GM19395 (cell line): ENCODE measurements at regions not wholly inside any gene's neighbourhood (a gene's known extent, or its start where the extent isn't known, plus 50 kb on each side); places are given as distances from the start of the nearest gene placed in this dataset.
A peak's percentile ranks its signal among the peaks of the same experiment; 100 is the strongest.

ENCODE experiments used
- ATAC-seq: cut with Tn5 transposase; IDR thresholded peaks from one replicate; pipeline ENCODE4 v1.9.1; 2021; ENCODE audit warnings: mild to moderate bottlenecking, moderate library complexity; ENCODE audit not compliant: unreplicated experiment

- no peak for ATAC-seq
Observed at GRCh38 chr3:6125520-6125919, 735.4 kb upstream of the GRM7 start.

GRCh38 chr3:6132684-6133432 is 728.1 kb upstream of the GRM7 start:
- no peak for ATAC-seq

- no peak for ATAC-seq
Observed at GRCh38 chr3:6142707-6143106, 718.2 kb upstream of the GRM7 start.

- no peak for ATAC-seq
Observed at GRCh38 chr3:6147883-6148282, 713.0 kb upstream of the GRM7 start.

GRCh38 chr3:6155650-6156338 is 705.1 kb upstream of the GRM7 start:
- ATAC-seq = no peak

GRCh38 chr3:6165951-6166350 is 695.0 kb upstream of the GRM7 start:
- ATAC-seq = no peak

- no peak for ATAC-seq
Observed at GRCh38 chr3:6168256-6168655, 692.7 kb upstream of the GRM7 start.

DNA sequence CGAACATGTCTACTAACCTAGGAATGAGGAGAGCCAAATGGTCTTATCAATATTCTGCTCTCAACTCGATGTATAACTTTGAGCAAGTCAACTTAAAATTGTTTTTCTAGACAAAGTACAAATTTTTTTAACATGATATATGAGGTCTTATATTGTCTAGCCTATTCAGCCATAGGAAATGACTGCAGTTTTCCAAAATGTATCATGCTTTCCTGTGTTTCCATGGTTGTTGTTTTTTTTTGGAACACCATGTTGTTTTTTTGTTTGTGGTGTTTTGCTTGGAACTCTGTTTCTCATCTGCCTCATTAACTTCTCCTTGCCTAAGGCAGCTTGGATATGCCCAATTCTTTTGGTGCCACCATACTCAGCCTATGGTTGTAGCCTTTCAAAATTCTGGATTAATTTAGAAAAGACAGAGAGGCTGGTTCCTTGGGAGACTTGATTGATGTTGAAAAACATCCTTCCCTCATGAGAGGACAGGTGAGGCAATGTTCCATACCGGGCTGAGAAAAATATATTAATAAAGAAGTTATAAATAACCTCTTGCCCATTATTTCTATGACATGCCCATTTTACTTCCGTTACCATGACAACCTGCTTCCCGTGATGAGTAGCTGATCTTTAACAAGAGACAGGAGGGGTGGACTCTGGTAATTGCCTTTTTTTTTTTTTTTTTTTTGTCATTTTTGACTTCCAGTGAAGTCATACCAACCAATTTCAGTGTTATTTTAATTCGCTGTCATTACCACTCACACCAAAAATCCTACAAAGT is 687.9 kb upstream of the GRM7 start:
- no peak for ATAC-seq

DNA sequence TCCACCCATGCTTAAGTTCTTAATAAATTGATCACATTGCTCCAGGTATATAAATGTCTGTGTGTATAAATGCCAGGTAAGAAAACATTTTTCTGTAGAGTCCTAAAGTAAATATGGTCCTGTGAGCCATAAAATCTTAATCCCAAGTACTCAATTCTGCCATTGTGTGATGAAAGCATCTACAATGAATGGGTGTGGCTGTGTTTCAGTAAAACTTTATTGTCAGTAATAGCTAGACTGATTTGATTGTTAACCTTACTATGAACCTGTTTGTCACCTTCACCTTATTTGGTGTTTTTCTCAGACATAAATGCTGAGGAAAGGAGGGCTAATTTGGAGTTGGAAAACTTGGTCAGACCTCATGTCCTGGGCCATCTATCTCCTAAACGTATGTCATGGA is 683.5 kb upstream of the GRM7 start:
- no peak for ATAC-seq

GRCh38 chr3:6179761-6180160 is 681.2 kb upstream of the GRM7 start:
- ATAC-seq = no peak

DNA sequence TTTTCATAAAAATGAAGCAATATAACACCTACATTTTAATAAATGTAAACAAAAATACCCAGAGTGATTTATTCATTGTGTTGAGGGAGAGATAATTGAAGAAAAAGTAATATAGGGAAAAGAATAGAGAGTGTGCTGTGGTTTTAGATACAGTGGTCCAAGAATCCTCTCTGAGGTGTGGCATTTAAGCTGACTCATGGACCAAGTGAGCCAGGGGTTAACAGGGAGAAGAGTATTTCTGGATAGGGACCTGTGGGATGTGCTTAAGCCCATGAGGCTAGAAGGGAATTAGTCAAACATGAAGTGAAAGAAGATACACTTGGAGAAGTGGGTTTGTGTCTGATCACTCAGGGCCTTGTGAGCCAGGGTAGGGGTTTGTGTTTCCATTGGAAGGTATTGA is 680.7 kb upstream of the GRM7 start:
- no peak for ATAC-seq

GRCh38 chr3:6182476-6182875 is 678.4 kb upstream of the GRM7 start:
- no peak for ATAC-seq

GRCh38 chr3:6182909-6183308 is 678.0 kb upstream of the GRM7 start:
- ATAC-seq = no peak

- no peak for ATAC-seq
Observed at GRCh38 chr3:6189384-6189783, 671.5 kb upstream of the GRM7 start.

DNA sequence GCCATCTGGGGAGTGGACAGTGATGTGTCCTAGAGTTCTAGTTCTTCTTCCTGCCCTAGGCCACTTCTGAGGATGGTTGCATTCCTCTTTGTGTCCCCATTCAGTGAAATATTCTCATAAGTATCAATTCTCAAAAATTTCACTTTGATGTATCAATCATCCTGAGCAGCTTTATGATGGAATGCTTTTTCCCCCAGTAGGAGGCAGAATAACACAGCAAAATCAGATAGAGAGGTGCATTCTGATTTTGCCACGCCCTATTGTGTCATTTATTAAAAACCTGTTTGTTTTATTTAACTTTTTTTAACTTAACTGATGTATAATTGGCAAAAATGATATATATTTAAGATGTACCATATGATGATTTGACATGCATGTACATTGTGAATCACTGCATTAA is 656.0 kb upstream of the GRM7 start:
- no peak for ATAC-seq

DNA sequence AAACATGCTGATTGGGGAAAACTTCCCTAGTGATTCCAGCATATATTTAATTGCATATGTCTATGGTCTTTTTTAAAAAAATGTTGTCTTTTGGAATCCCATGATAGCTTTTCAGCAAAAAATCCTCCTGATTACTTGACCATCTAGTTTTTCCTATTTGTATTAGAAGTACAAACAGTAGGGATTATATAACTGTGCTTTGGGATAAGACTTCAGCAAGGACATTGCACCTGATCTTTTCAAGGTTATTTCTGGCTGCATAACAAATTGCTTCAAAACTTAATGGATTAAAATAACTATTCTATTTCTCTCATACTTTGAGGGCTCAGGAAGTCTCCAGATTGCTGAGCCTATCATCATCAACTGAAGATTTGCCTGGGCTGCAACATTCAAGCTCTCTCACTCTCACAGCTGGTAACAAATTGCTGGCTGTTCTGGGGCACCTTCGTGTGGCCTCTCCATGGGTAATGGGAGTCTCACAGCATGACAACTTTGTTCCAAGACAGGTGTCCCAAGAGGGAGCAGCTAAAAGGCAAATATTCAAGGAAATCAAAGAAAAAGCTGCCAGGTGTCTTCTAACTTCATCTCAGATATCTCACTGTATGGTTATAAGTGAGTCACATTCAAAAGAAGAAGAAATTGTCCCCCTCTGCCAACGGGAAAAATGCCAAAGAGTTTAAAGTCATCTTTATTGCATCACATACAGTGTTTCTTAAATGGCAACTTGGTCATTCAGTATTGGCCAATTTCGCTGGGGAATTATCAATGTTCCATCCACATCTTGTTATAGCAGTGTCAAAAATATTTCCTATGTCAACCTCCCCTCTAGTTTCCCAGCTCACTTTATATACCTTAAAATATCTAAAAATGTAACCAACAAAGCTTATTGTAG is 644.5 kb upstream of the GRM7 start:
- no peak for ATAC-seq

GRCh38 chr3:6220447-6220846 is 640.5 kb upstream of the GRM7 start:
- no peak for ATAC-seq

DNA sequence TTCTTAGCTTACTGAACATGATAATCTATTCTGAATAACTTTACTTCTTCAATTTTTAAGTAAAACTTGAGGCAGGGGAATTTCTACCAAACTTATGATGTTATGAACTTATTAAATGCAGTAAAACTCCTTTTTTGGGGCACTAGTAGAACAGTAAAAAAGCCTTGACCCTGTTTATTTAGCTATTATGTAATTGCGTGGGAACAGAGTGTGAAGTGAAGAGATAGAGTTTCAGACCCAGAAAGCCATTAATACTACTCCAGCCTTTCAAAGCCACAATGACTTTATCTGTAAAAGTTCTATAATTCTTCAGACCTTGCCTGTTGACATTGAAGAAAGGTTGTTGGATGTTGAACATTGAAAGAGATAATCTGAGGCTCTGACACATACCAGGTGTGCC is 638.8 kb upstream of the GRM7 start:
- ATAC-seq = no peak

- ATAC-seq = no peak
Observed at GRCh38 chr3:6223572-6223971, 637.3 kb upstream of the GRM7 start.

- ATAC-seq = peak; percentile 51
Observed at GRCh38 chr3:6228958-6229683, 631.8 kb upstream of the GRM7 start.
